ENCODE measurements at regions not wholly inside any gene's neighbourhood (a gene's known extent, or its start where the extent isn't known, plus 50 kb on each side); places are given as distances from the start of the nearest gene placed in this dataset.

DNA sequence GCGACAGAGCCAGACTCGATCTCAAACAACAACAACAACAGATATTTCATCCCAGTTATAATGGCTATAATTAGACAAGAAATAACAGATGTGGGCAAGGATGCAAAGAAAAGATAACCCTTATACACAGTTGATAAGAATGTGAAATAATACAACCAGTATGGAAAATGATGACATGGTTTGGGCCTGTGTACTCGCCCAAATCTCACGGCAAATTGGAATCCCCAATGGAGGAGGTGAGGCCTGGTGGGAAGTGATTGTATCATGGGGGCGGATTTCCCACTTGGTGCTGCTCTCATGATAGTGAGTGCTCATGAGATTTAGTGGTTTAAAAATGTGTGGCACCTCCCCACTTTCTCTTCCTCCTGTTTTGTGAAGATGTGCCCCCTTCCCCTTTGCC, 104.1 kb downstream of the C11orf87 start:
- DNase-seq (no peak), ATAC-seq (ENCODE audit: low read depth) (no peak)
- POLR2A ChIA-PET = no interaction called here
- no peak overlapping the region for H3K27ac Mint-ChIP-seq
- H3K27me3 Mint-ChIP-seq = no peaks in the 10 kb centered on the region
- H3K4me1 Mint-ChIP-seq = no peaks in the 10 kb centered on the region
- H3K9me3 Mint-ChIP-seq = peaks cover 6% of the 10 kb centered on the region
- no peak overlapping the region for H3K4me3 Mint-ChIP-seq
- TF ChIP-seq, protein P1, sequence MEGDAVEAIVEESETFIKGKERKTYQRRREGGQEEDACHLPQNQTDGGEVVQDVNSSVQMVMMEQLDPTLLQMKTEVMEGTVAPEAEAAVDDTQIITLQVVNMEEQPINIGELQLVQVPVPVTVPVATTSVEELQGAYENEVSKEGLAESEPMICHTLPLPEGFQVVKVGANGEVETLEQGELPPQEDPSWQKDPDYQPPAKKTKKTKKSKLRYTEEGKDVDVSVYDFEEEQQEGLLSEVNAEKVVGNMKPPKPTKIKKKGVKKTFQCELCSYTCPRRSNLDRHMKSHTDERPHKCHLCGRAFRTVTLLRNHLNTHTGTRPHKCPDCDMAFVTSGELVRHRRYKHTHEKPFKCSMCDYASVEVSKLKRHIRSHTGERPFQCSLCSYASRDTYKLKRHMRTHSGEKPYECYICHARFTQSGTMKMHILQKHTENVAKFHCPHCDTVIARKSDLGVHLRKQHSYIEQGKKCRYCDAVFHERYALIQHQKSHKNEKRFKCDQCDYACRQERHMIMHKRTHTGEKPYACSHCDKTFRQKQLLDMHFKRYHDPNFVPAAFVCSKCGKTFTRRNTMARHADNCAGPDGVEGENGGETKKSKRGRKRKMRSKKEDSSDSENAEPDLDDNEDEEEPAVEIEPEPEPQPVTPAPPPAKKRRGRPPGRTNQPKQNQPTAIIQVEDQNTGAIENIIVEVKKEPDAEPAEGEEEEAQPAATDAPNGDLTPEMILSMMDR (IDR thresholded peaks at IDR 0.05) = no peak
- CTCF ChIA-PET = no interaction called here
- no peaks in the 10 kb centered on the region for H3K36me3 Mint-ChIP-seq (ENCODE audit: low read depth)
- intact Hi-C loops (cut with micrococcal nuclease) = no loop called here

DNA sequence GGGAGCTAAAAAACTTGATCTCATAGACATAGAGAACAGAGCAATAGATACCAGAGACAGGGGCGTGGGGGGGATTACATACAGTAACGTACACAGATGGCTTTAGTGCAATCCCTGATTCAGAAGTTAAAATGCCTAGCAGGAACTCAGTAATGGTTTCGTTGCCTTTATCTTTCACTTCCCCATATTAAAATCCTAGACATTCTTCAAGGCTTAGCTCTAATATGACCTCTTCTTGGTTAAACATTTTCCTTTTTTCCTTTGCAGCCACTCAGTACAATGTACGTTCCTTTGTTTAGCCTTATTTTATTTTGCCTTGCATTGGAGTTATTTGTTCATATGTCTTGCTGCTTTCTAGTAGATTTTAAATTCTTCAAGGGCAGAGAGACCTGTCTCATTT, 104.9 kb downstream of the C11orf87 start:
- H3K9me3 Mint-ChIP-seq = peaks cover 6% of the 10 kb centered on the region
- H3K4me3 Mint-ChIP-seq = no peak overlapping the region
- no peaks in the 10 kb centered on the region for H3K36me3 Mint-ChIP-seq (ENCODE audit: low read depth)
- H3K4me1 Mint-ChIP-seq = no peaks in the 10 kb centered on the region
- intact Hi-C loops (cut with micrococcal nuclease) = no loop called here
- CTCF ChIA-PET = no interaction called here
- no peak overlapping the region for H3K27ac Mint-ChIP-seq
- no peak for ATAC-seq (ENCODE audit: low read depth)
- POLR2A ChIA-PET = no interaction called here
- DNase-seq = no peak
- no peaks in the 10 kb centered on the region for H3K27me3 Mint-ChIP-seq
- TF ChIP-seq, protein P1 (IDR thresholded peaks at IDR 0.05) = no peak

DNA sequence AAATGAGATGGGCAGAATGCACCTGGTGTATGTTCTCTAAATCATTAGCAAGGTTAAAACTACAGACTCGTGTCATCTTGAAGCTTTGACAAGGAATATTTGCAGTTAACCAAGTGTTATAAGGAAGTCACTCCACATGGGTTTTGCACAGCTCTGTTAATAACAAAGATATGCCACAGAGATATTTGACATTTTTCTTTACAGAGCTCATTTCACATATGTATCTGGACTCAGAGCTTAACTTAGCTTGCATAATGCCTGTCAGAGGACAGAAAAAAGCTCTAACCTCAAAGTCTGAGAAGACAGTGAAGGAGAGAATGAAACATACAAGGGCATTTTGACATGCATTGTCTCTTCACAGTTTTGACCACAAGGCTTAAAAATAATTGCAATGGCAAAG, 105.5 kb downstream of the C11orf87 start:
- Mint-ChIP-seq H3K27ac (no peak overlapping the region), H3K4me1 (no peaks in the 10 kb centered on the region), H3K9me3 (peaks cover 6% of the 10 kb centered on the region), H3K36me3 (ENCODE audit: low read depth) (no peaks in the 10 kb centered on the region), H3K27me3 (no peaks in the 10 kb centered on the region), H3K4me3 (no peak overlapping the region)
- POLR2A ChIA-PET = no interaction called here
- intact Hi-C loops (cut with micrococcal nuclease) = no loop called here
- CTCF ChIA-PET = no interaction called here
- TF ChIP-seq, protein P1 (IDR thresholded peaks at IDR 0.05) = no peak
- no peak for ATAC-seq (ENCODE audit: low read depth)
- DNase-seq = no peak

DNA sequence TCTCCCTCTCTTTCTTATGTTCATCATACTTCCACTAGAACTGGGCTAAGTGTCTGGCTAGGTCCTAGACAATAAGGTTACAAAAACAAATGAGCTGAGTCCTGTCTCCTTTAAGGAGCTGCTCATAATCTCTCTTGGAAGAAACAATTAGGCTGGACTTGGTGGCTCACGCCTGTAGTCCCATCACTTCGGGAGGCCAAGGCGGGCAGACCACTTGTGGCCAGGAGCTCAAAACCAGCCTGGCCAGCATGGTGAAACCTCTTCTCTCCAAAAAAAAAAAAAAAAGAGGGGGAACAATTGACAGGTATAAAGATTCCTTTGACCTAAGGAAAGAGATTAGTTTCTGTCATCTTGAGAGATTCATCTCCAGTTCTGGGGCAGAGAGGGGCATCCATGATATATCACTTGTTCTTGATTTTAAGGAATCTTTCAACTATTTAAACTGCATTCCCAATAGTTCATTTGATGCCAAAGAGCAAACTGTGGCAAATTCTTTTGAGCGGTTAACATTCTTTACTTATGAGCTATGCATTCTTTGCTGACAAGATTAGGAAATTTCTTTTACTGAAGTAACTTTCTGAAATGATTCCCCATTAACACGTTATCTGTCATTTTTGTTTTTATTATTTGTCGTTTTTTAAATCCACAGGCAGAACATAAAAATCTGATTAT, 125.5 kb downstream of the C11orf87 start:
- H3K4me1 Mint-ChIP-seq = no peaks in the 10 kb centered on the region
- DNase-seq = no peak
- intact Hi-C loops (cut with micrococcal nuclease) = no loop called here
- H3K27me3 Mint-ChIP-seq = no peaks in the 10 kb centered on the region
- POLR2A ChIA-PET = no interaction called here
- H3K4me3 Mint-ChIP-seq = no peak overlapping the region
- TF ChIP-seq, protein P1 (IDR thresholded peaks at IDR 0.05) = no peak
- no peaks in the 10 kb centered on the region for H3K36me3 Mint-ChIP-seq (ENCODE audit: low read depth)
- ATAC-seq (ENCODE audit: low read depth) = no peak
- H3K27ac Mint-ChIP-seq = no peak overlapping the region
- peaks cover 4% of the 10 kb centered on the region for H3K9me3 Mint-ChIP-seq
- CTCF ChIA-PET = no interaction called here

DNA sequence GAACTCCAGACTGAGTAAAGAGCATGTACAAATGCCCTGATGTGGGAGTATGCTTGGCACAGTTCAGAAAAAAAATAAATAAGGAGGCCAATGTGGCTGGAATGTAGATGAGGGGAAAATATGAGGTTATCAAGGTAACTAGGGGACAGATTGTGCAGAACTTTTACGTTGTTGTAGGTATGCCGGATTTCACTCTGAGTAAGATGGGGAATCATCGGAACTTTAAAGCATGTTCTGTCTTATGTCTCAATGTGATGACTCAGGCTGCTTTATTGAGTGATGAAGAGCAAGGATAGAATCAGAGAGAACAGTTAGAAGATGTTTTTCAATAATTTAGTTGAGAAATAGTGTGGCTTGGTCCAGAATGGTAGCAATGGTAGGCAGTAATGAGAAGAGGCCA, 130.4 kb downstream of the C11orf87 start:
- no peak for DNase-seq
- TF ChIP-seq, protein P1 (IDR thresholded peaks at IDR 0.05) = no peak
- H3K36me3 Mint-ChIP-seq (ENCODE audit: low read depth) = no peaks in the 10 kb centered on the region
- H3K27ac Mint-ChIP-seq = no peak overlapping the region
- intact Hi-C loops (cut with micrococcal nuclease) = no loop called here
- no peak for ATAC-seq (ENCODE audit: low read depth)
- H3K4me1 Mint-ChIP-seq = no peaks in the 10 kb centered on the region
- H3K4me3 Mint-ChIP-seq = no peak overlapping the region
- CTCF ChIA-PET = no interaction called here
- POLR2A ChIA-PET = no interaction called here
- peaks cover under 1% of the 10 kb centered on the region for H3K9me3 Mint-ChIP-seq
- H3K27me3 Mint-ChIP-seq = no peaks in the 10 kb centered on the region
